Suppressor macrophage treated with lipopolysaccharide for 1 hour (primary cell): ENCODE measurements at regions not wholly inside any gene's neighbourhood (a gene's known extent, or its start where the extent isn't known, plus 50 kb on each side); places are given as distances from the start of the nearest gene placed in this dataset.

ENCODE experiments used
- DNase-seq, 3 donors: peaks; one replicate each; pipeline ENCODE4 v3.0.0-alpha.2; 2020 to 2022

DNA sequence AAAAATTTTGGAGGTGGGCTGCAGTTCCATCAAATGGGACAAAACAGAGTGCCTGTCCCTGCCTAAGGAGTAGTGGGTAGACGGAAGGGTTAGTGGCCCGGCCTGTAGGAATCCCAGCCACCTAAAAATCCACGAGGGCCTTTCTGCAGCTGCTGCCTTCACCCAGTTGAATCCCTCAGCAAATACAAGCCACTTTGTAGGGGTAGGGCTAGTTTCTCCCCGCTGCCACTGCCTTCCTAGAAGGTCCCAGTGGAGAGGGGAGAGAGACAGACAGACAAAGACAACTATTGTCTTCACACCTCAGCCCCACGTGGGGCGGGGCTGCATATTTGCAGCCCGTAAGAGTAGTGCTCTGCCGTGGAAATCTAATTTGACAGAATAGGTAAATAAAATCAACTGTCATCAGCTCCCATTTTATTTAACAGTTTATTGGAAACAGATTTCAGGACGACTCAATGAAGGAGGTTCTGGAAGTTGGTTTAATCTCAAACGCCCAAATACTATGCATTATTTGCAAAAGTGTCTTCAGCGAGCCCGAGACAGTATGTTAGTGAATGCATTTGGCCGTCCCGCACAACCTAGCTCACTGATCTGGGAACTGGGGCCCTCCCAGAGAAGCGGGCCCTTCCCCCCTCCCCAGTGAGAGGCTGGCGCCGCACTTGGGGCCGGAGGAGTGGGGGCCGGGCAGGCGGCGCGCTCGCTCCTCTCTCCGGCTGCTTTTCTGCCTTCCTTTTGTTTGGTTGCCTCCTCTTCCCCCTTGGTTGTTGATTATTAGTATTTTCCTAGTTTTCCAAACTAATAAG is 67.6 kb upstream of the TBCA start:
- no peak for DNase-seq

GRCh38 chr5:77842243-77842642 is 66.1 kb upstream of the TBCA start:
- DNase-seq: no peak

- DNase-seq: no peak
Observed at GRCh38 chr5:77841616-77842015, 65.5 kb upstream of the TBCA start.

DNA sequence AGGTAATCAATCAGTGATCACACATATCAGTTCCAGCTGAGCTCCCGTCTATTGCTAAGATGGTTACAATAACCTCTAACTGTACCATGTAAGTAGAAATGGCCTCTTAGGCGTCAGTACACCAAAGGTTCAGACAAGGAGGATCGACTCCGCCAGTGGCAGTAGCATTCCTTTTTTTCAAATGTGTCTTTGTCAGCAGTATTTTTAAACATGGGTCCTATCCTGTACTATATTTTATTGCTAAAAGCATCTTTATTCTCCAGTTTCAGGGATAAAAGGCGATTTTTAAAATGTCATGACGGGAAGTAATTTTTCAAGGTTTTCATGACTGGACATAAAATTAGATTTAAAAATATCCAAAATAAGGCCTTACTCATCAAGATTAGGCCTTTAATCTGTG is 64.8 kb upstream of the TBCA start:
- DNase-seq: no peak

- DNase-seq: no peak
Observed at GRCh38 chr5:77839691-77840090, 63.6 kb upstream of the TBCA start.

DNA sequence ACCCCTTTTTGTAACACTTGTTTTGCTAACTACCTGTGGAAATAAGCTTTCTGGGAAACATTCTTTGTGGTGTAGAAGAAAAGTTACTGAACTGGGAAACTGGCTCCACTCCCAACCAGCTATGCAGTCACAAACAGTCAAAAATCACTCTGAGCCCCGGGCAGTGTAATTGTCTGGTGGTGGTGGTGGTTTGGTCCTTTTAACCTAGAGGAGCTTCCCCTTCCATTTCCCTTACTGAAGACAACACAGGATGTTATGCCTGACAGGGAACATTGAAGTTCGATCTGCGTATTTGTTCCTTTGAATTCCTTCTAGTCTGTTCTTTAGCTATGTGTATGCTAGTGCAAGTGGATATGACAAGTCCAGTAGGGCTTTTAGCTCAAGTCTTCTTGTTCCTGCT is 56.8 kb upstream of the TBCA start:
- DNase-seq: no peak

GRCh38 chr5:77832166-77832770 is 56.1 kb upstream of the TBCA start:
- no peak for DNase-seq

- peak in 1 of 3 donors; percentile 22 for DNase-seq
Observed at GRCh38 chr5:77828445-77828844, 52.3 kb upstream of the TBCA start.
